ENCODE measurements at regions not wholly inside any gene's neighbourhood (a gene's known extent, or its start where the extent isn't known, plus 50 kb on each side); places are given as distances from the start of the nearest gene placed in this dataset.

- Histone ChIP-seq H3K23ac (ENCODE audit: low read length) (no peak overlapping the region), H3K27ac (ENCODE audit: low read depth, low read length) (no peak overlapping the region), H2AK5ac (ENCODE audit: low read length) (no peak overlapping the region), H3K4me1 (ENCODE audit: control insufficient read depth, low read depth, low read length) (no peaks in the 10 kb centered on the region), H2BK15ac (replicated peaks; ENCODE audit: low read depth) (no peak overlapping the region), H4K5ac (ENCODE audit: low read length) (no peak overlapping the region), H3K4me2 (ENCODE audit: low read length) (no peak overlapping the region), H3K4me3 (ENCODE audit: low read length) (no peak overlapping the region), H3K27me3 (ENCODE audit: insufficient read depth, low read length, poor library complexity) (no peaks in the 10 kb centered on the region), H4K8ac (ENCODE audit: low read depth, low read length) (no peak overlapping the region), H3K56ac (ENCODE audit: low read length) (no peak overlapping the region), H2BK5ac (ENCODE audit: low read length) (no peak overlapping the region), H2BK120ac (ENCODE audit: low read depth, low read length) (no peak overlapping the region), H3K79me2 (ENCODE audit: control insufficient read depth, insufficient read depth, low read length) (no peaks in the 10 kb centered on the region), H3K9ac (ENCODE audit: low read length) (no peak overlapping the region), H3K36me3 (ENCODE audit: control insufficient read depth, insufficient read depth, low read length) (no peaks in the 10 kb centered on the region), H3K18ac (ENCODE audit: low read length) (no peak overlapping the region), H3K79me1 (ENCODE audit: low read length) (no peaks in the 10 kb centered on the region), H3K4ac (ENCODE audit: low read depth, low read length) (no peak overlapping the region)
- no peak for DNase-seq
- no CpG with 5 or more reads among the region's 8 CpGs for WGBS (ENCODE audit: extremely low coverage, insufficient coverage, low lambda C conversion rate)
Observed at GRCh38 chr1:228838717-228839500, 103.6 kb downstream of the RHOU start.

GRCh38 chr1:228839656-228840055, 104.4 kb downstream of the RHOU start:
- no peak overlapping the region for H3K23ac ChIP-seq (ENCODE audit: low read length)
- no peak overlapping the region for H3K9ac ChIP-seq (ENCODE audit: low read length)
- no peak overlapping the region for H3K4me3 ChIP-seq (ENCODE audit: low read length)
- H4K5ac ChIP-seq (ENCODE audit: low read length): no peak overlapping the region
- H3K56ac ChIP-seq (ENCODE audit: low read length): no peak overlapping the region
- no peak overlapping the region for H3K4ac ChIP-seq (ENCODE audit: low read depth, low read length)
- H3K27me3 ChIP-seq (ENCODE audit: insufficient read depth, low read length, poor library complexity): no peaks in the 10 kb centered on the region
- H3K36me3 ChIP-seq (ENCODE audit: control insufficient read depth, insufficient read depth, low read length): no peaks in the 10 kb centered on the region
- H2BK120ac ChIP-seq (ENCODE audit: low read depth, low read length): no peak overlapping the region
- no peak for DNase-seq
- H3K27ac ChIP-seq (ENCODE audit: low read depth, low read length): no peak overlapping the region
- H4K8ac ChIP-seq (ENCODE audit: low read depth, low read length): no peak overlapping the region
- H3K79me1 ChIP-seq (ENCODE audit: low read length): no peaks in the 10 kb centered on the region
- no peak overlapping the region for H2BK15ac ChIP-seq (replicated peaks; ENCODE audit: low read depth)
- H3K79me2 ChIP-seq (ENCODE audit: control insufficient read depth, insufficient read depth, low read length): no peaks in the 10 kb centered on the region
- no peak overlapping the region for H2BK5ac ChIP-seq (ENCODE audit: low read length)
- H3K4me1 ChIP-seq (ENCODE audit: control insufficient read depth, low read depth, low read length): no peaks in the 10 kb centered on the region
- H2AK5ac ChIP-seq (ENCODE audit: low read length): no peak overlapping the region
- H3K4me2 ChIP-seq (ENCODE audit: low read length): no peak overlapping the region
- H3K18ac ChIP-seq (ENCODE audit: low read length): no peak overlapping the region
- WGBS (ENCODE audit: extremely low coverage, insufficient coverage, low lambda C conversion rate): no CpG with 5 or more reads among the region's 6 CpGs

- H2BK5ac ChIP-seq (ENCODE audit: low read length): no peak overlapping the region
Observed at GRCh38 chr1:228841632-228842031, 106.4 kb downstream of the RHOU start.

GRCh38 chr1:228842094-228842775, 107.0 kb downstream of the RHOU start:
- Histone ChIP-seq H3K36me3 (ENCODE audit: control insufficient read depth, insufficient read depth, low read length) (no peaks in the 10 kb centered on the region), H3K4me3 (ENCODE audit: low read length) (no peak overlapping the region), H3K9ac (ENCODE audit: low read length) (no peak overlapping the region), H4K5ac (ENCODE audit: low read length) (no peak overlapping the region), H3K79me1 (ENCODE audit: low read length) (no peaks in the 10 kb centered on the region), H3K4me1 (ENCODE audit: control insufficient read depth, low read depth, low read length) (no peaks in the 10 kb centered on the region), H3K27me3 (ENCODE audit: insufficient read depth, low read length, poor library complexity) (no peaks in the 10 kb centered on the region), H3K4ac (ENCODE audit: low read depth, low read length) (no peak overlapping the region), H2AK5ac (ENCODE audit: low read length) (no peak overlapping the region), H4K8ac (ENCODE audit: low read depth, low read length) (no peak overlapping the region), H2BK15ac (replicated peaks; ENCODE audit: low read depth) (no peak overlapping the region), H3K18ac (ENCODE audit: low read length) (no peak overlapping the region), H2BK120ac (ENCODE audit: low read depth, low read length) (no peak overlapping the region), H3K23ac (ENCODE audit: low read length) (no peak overlapping the region), H3K4me2 (ENCODE audit: low read length) (no peak overlapping the region), H3K27ac (ENCODE audit: low read depth, low read length) (no peak overlapping the region), H3K79me2 (ENCODE audit: control insufficient read depth, insufficient read depth, low read length) (no peaks in the 10 kb centered on the region), H2BK5ac (ENCODE audit: low read length) (no peak overlapping the region), H3K56ac (ENCODE audit: low read length) (no peak overlapping the region)
- no CpG with 5 or more reads among the region's 6 CpGs for WGBS (ENCODE audit: extremely low coverage, insufficient coverage, low lambda C conversion rate)
- DNase-seq: peak; percentile 93

More at GRCh38 chr1:228841632-228842031, 106.4 kb downstream of the RHOU start:
- H3K9ac ChIP-seq (ENCODE audit: low read length): no peak overlapping the region
- H3K4me1 ChIP-seq (ENCODE audit: control insufficient read depth, low read depth, low read length): no peaks in the 10 kb centered on the region
- H4K8ac ChIP-seq (ENCODE audit: low read depth, low read length): no peak overlapping the region
- H3K4me3 ChIP-seq (ENCODE audit: low read length): no peak overlapping the region
- no peaks in the 10 kb centered on the region for H3K36me3 ChIP-seq (ENCODE audit: control insufficient read depth, insufficient read depth, low read length)
- no peak overlapping the region for H3K18ac ChIP-seq (ENCODE audit: low read length)
- no peaks in the 10 kb centered on the region for H3K79me2 ChIP-seq (ENCODE audit: control insufficient read depth, insufficient read depth, low read length)
- no peak overlapping the region for H3K4ac ChIP-seq (ENCODE audit: low read depth, low read length)
- H3K56ac ChIP-seq (ENCODE audit: low read length): no peak overlapping the region
- H4K5ac ChIP-seq (ENCODE audit: low read length): no peak overlapping the region
- no peak overlapping the region for H3K27ac ChIP-seq (ENCODE audit: low read depth, low read length)
- DNase-seq: no peak
- H2BK15ac ChIP-seq (replicated peaks; ENCODE audit: low read depth): no peak overlapping the region
- no peak overlapping the region for H2BK120ac ChIP-seq (ENCODE audit: low read depth, low read length)
- WGBS (ENCODE audit: extremely low coverage, insufficient coverage, low lambda C conversion rate): no CpG with 5 or more reads among the region's 4 CpGs
- H3K23ac ChIP-seq (ENCODE audit: low read length): no peak overlapping the region
- no peak overlapping the region for H3K4me2 ChIP-seq (ENCODE audit: low read length)
- no peak overlapping the region for H2AK5ac ChIP-seq (ENCODE audit: low read length)
- no peaks in the 10 kb centered on the region for H3K79me1 ChIP-seq (ENCODE audit: low read length)
- no peaks in the 10 kb centered on the region for H3K27me3 ChIP-seq (ENCODE audit: insufficient read depth, low read length, poor library complexity)

GRCh38 chr1:228845101-228845500, 109.8 kb downstream of the RHOU start:
- no peak overlapping the region for H2BK120ac ChIP-seq (ENCODE audit: low read depth, low read length)

More at GRCh38 chr1:228845101-228845500, 109.8 kb downstream of the RHOU start:
- Histone ChIP-seq H2BK5ac (ENCODE audit: low read length) (no peak overlapping the region), H3K79me1 (ENCODE audit: low read length) (no peaks in the 10 kb centered on the region), H4K5ac (ENCODE audit: low read length) (no peak overlapping the region), H3K79me2 (ENCODE audit: control insufficient read depth, insufficient read depth, low read length) (no peaks in the 10 kb centered on the region), H3K4me1 (ENCODE audit: control insufficient read depth, low read depth, low read length) (peaks cover 3% of the 10 kb centered on the region), H3K36me3 (ENCODE audit: control insufficient read depth, insufficient read depth, low read length) (no peaks in the 10 kb centered on the region), H2BK15ac (replicated peaks; ENCODE audit: low read depth) (no peak overlapping the region), H2AK5ac (ENCODE audit: low read length) (no peak overlapping the region), H3K4me3 (ENCODE audit: low read length) (no peak overlapping the region), H3K56ac (ENCODE audit: low read length) (no peak overlapping the region), H3K27me3 (ENCODE audit: insufficient read depth, low read length, poor library complexity) (no peaks in the 10 kb centered on the region), H3K27ac (ENCODE audit: low read depth, low read length) (no peak overlapping the region), H4K8ac (ENCODE audit: low read depth, low read length) (no peak overlapping the region), H3K18ac (ENCODE audit: low read length) (no peak overlapping the region), H3K23ac (ENCODE audit: low read length) (no peak overlapping the region), H3K9ac (ENCODE audit: low read length) (no peak overlapping the region), H3K4ac (ENCODE audit: low read depth, low read length) (no peak overlapping the region), H3K4me2 (ENCODE audit: low read length) (no peak overlapping the region)
- no peak for DNase-seq
- WGBS (ENCODE audit: extremely low coverage, insufficient coverage, low lambda C conversion rate): no CpG with 5 or more reads among the region's 8 CpGs

All from mesendoderm (in vitro differentiated cells).